ENCODE measurements at regions not wholly inside any gene's neighbourhood (a gene's known extent, or its start where the extent isn't known, plus 50 kb on each side); places are given as distances from the start of the nearest gene placed in this dataset.

GRCh38 chr15:54979964-54980363 lies 216.8 kb downstream of the RSL24D1 start:
- Histone ChIP-seq H3K27me3 (ENCODE audit: control insufficient read depth, insufficient read depth, low read length) (no peaks in the 10 kb centered on the region), H3K4me3 (ENCODE audit: low read depth, low read length) (no peak overlapping the region), H3K36me3 (ENCODE audit: control insufficient read depth, insufficient read depth, low read length) (no peaks in the 10 kb centered on the region)
- TF ChIP-seq, protein P1, sequence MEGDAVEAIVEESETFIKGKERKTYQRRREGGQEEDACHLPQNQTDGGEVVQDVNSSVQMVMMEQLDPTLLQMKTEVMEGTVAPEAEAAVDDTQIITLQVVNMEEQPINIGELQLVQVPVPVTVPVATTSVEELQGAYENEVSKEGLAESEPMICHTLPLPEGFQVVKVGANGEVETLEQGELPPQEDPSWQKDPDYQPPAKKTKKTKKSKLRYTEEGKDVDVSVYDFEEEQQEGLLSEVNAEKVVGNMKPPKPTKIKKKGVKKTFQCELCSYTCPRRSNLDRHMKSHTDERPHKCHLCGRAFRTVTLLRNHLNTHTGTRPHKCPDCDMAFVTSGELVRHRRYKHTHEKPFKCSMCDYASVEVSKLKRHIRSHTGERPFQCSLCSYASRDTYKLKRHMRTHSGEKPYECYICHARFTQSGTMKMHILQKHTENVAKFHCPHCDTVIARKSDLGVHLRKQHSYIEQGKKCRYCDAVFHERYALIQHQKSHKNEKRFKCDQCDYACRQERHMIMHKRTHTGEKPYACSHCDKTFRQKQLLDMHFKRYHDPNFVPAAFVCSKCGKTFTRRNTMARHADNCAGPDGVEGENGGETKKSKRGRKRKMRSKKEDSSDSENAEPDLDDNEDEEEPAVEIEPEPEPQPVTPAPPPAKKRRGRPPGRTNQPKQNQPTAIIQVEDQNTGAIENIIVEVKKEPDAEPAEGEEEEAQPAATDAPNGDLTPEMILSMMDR (IDR thresholded peaks at IDR 0.05; ENCODE audit: insufficient read depth, low read length, severe bottlenecking) = no peak
- FAIRE-seq (peak; percentile 50), DNase-seq (ENCODE audit: low read depth) (no peak)

DNA sequence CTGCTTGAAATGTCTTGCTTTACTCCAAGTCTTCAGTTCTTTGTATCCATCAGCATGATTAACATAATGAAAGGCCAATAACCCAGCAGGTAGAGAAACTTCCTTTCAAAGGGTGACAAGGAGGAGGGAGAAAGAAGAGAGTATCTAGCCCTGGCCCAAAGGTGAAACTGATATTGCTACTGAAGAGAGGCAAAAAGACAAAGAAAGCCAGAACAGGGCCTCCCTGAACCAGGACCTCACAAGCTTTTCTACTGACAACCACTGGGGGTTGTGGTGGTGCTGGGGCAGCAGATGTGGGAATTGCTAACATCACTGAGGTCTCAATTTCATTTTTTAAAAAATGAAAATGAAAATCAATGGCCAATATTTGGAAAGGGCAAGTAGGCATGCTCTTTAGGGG lies 234.1 kb downstream of the RSL24D1 start:
- no peaks in the 10 kb centered on the region for H3K27me3 ChIP-seq (ENCODE audit: control insufficient read depth, insufficient read depth, low read length)
- no peak for DNase-seq (ENCODE audit: low read depth)
- FAIRE-seq = no peak
- no peaks in the 10 kb centered on the region for H3K36me3 ChIP-seq (ENCODE audit: control insufficient read depth, insufficient read depth, low read length)
- TF ChIP-seq, protein P1 (IDR thresholded peaks at IDR 0.05; ENCODE audit: insufficient read depth, low read length, severe bottlenecking) = no peak
- H3K4me3 ChIP-seq (ENCODE audit: low read depth, low read length) = no peak overlapping the region

GRCh38 chr15:54960266-54960665 lies 236.5 kb downstream of the RSL24D1 start:
- no peak for FAIRE-seq
- Histone ChIP-seq H3K36me3 (ENCODE audit: control insufficient read depth, insufficient read depth, low read length) (no peaks in the 10 kb centered on the region), H3K4me3 (ENCODE audit: low read depth, low read length) (no peak overlapping the region), H3K27me3 (ENCODE audit: control insufficient read depth, insufficient read depth, low read length) (no peaks in the 10 kb centered on the region)
- TF ChIP-seq, protein P1 (IDR thresholded peaks at IDR 0.05; ENCODE audit: insufficient read depth, low read length, severe bottlenecking) = no peak
- DNase-seq (ENCODE audit: low read depth) = no peak

GRCh38 chr15:54941417-54941816 lies 255.3 kb downstream of the RSL24D1 start:
- DNase-seq (ENCODE audit: low read depth) = no peak

GRCh38 chr15:54917312-54917711 lies 279.4 kb downstream of the RSL24D1 start:
- Histone ChIP-seq H3K27me3 (ENCODE audit: control insufficient read depth, insufficient read depth, low read length) (no peaks in the 10 kb centered on the region), H3K4me3 (ENCODE audit: low read depth, low read length) (no peak overlapping the region), H3K36me3 (ENCODE audit: control insufficient read depth, insufficient read depth, low read length) (no peaks in the 10 kb centered on the region)
- TF ChIP-seq, protein P1 (IDR thresholded peaks at IDR 0.05; ENCODE audit: insufficient read depth, low read length, severe bottlenecking) = no peak
- FAIRE-seq = no peak
- no peak for DNase-seq (ENCODE audit: low read depth)

More at GRCh38 chr15:54941417-54941816, 255.3 kb downstream of the RSL24D1 start:
- TF ChIP-seq, protein P1 (IDR thresholded peaks at IDR 0.05; ENCODE audit: insufficient read depth, low read length, severe bottlenecking) = no peak
- FAIRE-seq = no peak
- H3K27me3 ChIP-seq (ENCODE audit: control insufficient read depth, insufficient read depth, low read length) = no peaks in the 10 kb centered on the region
- H3K4me3 ChIP-seq (ENCODE audit: low read depth, low read length) = no peak overlapping the region
- no peaks in the 10 kb centered on the region for H3K36me3 ChIP-seq (ENCODE audit: control insufficient read depth, insufficient read depth, low read length)

DNA sequence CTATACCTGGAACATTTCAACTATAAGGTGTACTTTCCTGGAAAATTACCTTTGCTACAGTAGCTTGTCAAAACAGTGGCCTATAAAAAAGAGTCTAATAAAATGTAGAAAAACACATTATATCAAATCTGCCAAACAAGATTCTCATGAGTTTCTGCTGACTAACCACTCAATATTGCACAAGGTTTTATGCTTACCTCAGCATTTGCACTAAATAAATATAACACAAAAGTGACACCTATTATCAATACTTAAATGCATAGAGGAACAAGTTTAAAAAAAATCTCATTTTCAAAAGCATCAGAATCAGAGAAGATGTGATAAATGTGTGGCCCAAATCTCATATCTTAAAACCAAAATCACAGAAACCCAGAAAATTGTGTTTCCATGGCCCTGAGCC lies 281.4 kb downstream of the RSL24D1 start:
- no peak for FAIRE-seq
- DNase-seq (ENCODE audit: low read depth) = no peak
- no peaks in the 10 kb centered on the region for H3K27me3 ChIP-seq (ENCODE audit: control insufficient read depth, insufficient read depth, low read length)
- TF ChIP-seq, protein P1 (IDR thresholded peaks at IDR 0.05; ENCODE audit: insufficient read depth, low read length, severe bottlenecking) = no peak
- H3K36me3 ChIP-seq (ENCODE audit: control insufficient read depth, insufficient read depth, low read length) = no peaks in the 10 kb centered on the region
- no peak overlapping the region for H3K4me3 ChIP-seq (ENCODE audit: low read depth, low read length)

Measured in bronchial epithelial cell (primary cell).